GM21786 (cell line): ENCODE measurements at regions not wholly inside any gene's neighbourhood (a gene's known extent, or its start where the extent isn't known, plus 50 kb on each side); places are given as distances from the start of the nearest gene placed in this dataset.

Experiments used
- ATAC-seq: cut with Tn5 transposase; IDR thresholded peaks from one replicate; pipeline ENCODE4 v1.9.1; 2021; ENCODE audit not compliant: unreplicated experiment

DNA sequence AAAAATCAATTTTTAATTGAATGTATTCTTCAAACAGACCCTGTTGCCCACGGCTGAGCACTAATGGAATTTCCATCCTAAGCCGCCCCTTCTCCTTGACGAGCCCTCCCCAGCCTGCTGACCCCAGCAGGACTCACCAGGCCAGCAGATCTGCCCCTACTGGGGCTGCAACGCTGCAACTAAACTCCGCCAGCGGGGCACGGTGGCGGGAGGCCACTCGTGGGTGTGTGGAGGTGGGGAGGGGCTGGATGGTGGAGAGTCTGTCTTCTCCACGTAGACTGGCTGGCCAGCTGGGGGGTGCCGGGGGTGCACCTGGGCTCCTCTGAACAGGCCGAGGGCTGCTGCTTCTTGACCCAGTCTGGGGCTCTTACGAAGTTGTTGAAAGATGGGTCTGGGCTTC, 67.8 kb downstream of the ENGASE start:
- ATAC-seq = no peak

GRCh38 chr17:79141578-79142355, 67.1 kb downstream of the ENGASE start:
- no peak for ATAC-seq

DNA sequence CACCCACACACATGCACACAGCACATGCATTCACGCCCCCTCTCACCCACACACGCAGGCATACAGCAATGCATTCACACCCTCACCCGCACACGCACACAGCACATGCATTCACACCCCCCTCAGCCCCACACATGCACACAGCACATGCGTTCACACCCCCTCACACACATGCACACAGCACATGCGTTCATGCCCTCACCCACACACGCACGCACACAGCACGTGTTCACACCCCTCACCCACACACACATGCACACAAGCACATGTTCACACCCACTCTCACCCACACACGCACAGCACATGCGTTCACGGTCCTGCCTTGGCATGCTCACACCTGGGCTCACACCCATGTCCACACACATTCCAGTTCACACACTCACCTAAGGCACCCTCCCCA, 64.2 kb downstream of the ENGASE start:
- ATAC-seq = no peak

- ATAC-seq = no peak
Measured at GRCh38 chr17:79137789-79138165, 63.2 kb downstream of the ENGASE start.

- no peak for ATAC-seq
Measured at GRCh38 chr17:79137015-79137788, 62.6 kb downstream of the ENGASE start.

GRCh38 chr17:79136596-79136995, 62.0 kb downstream of the ENGASE start:
- ATAC-seq = no peak
